Gastrocnemius medialis (tissue), 4 donors: ENCODE measurements at regions not wholly inside any gene's neighbourhood (a gene's known extent, or its start where the extent isn't known, plus 50 kb on each side); places are given as distances from the start of the nearest gene placed in this dataset.
"Not testable (repeated sequence)": the region's sequence is repeated elsewhere in the genome, so short reads cannot be mapped to it uniquely, and the experiment has no call there.

Experiments used
- POLR2A ChIP-seq, 2 donors: fragments of 450-650 bp; IDR thresholded peaks; one replicate each; pipeline ENCODE4 v1.6.1; 2017; ENCODE audit warnings: antibody characterized with exemption in 2 of 2, mild to moderate bottlenecking in 2 of 2, moderate library complexity in 2 of 2
- TF ChIP-seq, protein P1 (sequence below), 5 experiments: fragments of 450-650 bp in 3 of 5; fragments of 200-600 bp in 2 of 5; sonication (generic) in 2 of 5; IDR thresholded peaks in 4 of 5; conservative IDR thresholded peaks in 1 of 5; 1 replicate in 4 of 5; 2 replicates in 1 of 5; pipeline ENCODE4 v1.5.1; 2016 to 2019; ENCODE audit warnings: antibody characterized with exemption in 5 of 5, mild to moderate bottlenecking in 3 of 5, moderate library complexity in 3 of 5

DNA sequence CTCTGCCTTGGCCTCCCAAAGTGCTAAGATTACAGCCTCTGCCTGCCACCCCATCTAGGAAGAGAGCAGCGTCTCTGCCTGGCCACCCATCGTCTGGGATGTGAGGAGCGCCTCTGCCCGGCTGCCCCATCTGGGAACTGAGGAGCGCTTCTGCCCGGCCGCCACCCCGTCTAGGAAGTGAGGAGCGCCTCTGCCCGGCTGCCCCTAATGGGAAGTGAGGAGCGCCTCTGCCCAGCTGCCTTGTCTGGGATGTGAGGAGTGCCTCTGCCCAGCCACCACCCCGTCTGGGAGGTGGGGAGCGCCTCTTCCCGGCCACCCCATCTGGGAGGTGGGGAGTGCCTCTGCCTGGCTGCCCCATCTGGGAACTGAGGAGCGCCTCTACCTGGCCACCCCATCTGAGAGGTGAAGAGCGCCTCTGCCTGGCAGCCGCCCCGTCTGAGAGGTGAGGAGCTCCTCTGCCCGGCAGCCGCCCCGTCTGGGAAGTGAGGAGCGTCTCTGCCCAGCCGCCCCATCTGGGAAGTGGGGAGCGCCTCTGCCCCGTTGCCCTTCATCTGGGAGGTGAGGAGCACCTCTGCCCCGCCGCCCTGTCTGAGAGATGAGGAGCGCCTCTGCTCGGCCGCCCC, 481.0 kb upstream of the GNPDA2 start:
- not testable (repeated sequence) for TF ChIP-seq POLR2A (IDR thresholded peaks at IDR 0.05)
- TF ChIP-seq, protein P1, sequence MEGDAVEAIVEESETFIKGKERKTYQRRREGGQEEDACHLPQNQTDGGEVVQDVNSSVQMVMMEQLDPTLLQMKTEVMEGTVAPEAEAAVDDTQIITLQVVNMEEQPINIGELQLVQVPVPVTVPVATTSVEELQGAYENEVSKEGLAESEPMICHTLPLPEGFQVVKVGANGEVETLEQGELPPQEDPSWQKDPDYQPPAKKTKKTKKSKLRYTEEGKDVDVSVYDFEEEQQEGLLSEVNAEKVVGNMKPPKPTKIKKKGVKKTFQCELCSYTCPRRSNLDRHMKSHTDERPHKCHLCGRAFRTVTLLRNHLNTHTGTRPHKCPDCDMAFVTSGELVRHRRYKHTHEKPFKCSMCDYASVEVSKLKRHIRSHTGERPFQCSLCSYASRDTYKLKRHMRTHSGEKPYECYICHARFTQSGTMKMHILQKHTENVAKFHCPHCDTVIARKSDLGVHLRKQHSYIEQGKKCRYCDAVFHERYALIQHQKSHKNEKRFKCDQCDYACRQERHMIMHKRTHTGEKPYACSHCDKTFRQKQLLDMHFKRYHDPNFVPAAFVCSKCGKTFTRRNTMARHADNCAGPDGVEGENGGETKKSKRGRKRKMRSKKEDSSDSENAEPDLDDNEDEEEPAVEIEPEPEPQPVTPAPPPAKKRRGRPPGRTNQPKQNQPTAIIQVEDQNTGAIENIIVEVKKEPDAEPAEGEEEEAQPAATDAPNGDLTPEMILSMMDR (IDR thresholded peaks at IDR 0.05 in 4 of 5, conservative IDR thresholded peaks at IDR 0.05 in 1 of 5), result not testable (repeated sequence)
